ENCODE measurements at regions not wholly inside any gene's neighbourhood (a gene's known extent, or its start where the extent isn't known, plus 50 kb on each side); places are given as distances from the start of the nearest gene placed in this dataset.

- ChIA-PET POLR2A (no interaction called here), CTCF (no interaction called here)
- Mint-ChIP-seq H3K36me3 (ENCODE audit: low read depth) (no peaks in the 10 kb centered on the region), H3K4me1 (no peaks in the 10 kb centered on the region), H3K4me3 (no peak overlapping the region), H3K27ac (no peak overlapping the region), H3K27me3 (peaks cover 2% of the 10 kb centered on the region), H3K9me3 (peaks cover 5% of the 10 kb centered on the region)
- DNase-seq (no peak), ATAC-seq (ENCODE audit: low read depth) (no peak)
- TF ChIP-seq, protein P1, sequence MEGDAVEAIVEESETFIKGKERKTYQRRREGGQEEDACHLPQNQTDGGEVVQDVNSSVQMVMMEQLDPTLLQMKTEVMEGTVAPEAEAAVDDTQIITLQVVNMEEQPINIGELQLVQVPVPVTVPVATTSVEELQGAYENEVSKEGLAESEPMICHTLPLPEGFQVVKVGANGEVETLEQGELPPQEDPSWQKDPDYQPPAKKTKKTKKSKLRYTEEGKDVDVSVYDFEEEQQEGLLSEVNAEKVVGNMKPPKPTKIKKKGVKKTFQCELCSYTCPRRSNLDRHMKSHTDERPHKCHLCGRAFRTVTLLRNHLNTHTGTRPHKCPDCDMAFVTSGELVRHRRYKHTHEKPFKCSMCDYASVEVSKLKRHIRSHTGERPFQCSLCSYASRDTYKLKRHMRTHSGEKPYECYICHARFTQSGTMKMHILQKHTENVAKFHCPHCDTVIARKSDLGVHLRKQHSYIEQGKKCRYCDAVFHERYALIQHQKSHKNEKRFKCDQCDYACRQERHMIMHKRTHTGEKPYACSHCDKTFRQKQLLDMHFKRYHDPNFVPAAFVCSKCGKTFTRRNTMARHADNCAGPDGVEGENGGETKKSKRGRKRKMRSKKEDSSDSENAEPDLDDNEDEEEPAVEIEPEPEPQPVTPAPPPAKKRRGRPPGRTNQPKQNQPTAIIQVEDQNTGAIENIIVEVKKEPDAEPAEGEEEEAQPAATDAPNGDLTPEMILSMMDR (IDR thresholded peaks at IDR 0.05) = no peak
- intact Hi-C loops (cut with micrococcal nuclease) = no loop called here
Measured at GRCh38 chr1:5009376-5010065, 355.1 kb downstream of the AJAP1 start.

- peaks cover 7% of the 10 kb centered on the region for H3K9me3 Mint-ChIP-seq
- ATAC-seq (ENCODE audit: low read depth) (no peak), DNase-seq (no peak)
- no peaks in the 10 kb centered on the region for H3K36me3 Mint-ChIP-seq (ENCODE audit: low read depth)
- ChIA-PET CTCF (no interaction called here), POLR2A (no interaction called here)
- intact Hi-C loops (cut with micrococcal nuclease) = no loop called here
- TF ChIP-seq, protein P1 (IDR thresholded peaks at IDR 0.05) = no peak
- H3K4me1 Mint-ChIP-seq = no peaks in the 10 kb centered on the region
- no peak overlapping the region for H3K27ac Mint-ChIP-seq
- H3K4me3 Mint-ChIP-seq = no peak overlapping the region
- H3K27me3 Mint-ChIP-seq = no peaks in the 10 kb centered on the region
Measured at GRCh38 chr1:5005171-5005570, 350.8 kb downstream of the AJAP1 start.

GRCh38 chr1:5002676-5003075, 348.3 kb downstream of the AJAP1 start:
- peaks cover 7% of the 10 kb centered on the region for H3K9me3 Mint-ChIP-seq
- ChIA-PET POLR2A (no interaction called here), CTCF (no interaction called here)
- DNase-seq (no peak), ATAC-seq (ENCODE audit: low read depth) (no peak)
- H3K36me3 Mint-ChIP-seq (ENCODE audit: low read depth) = no peaks in the 10 kb centered on the region
- TF ChIP-seq, protein P1 (IDR thresholded peaks at IDR 0.05) = no peak
- intact Hi-C loops (cut with micrococcal nuclease) = no loop called here
- no peaks in the 10 kb centered on the region for H3K4me1 Mint-ChIP-seq
- no peak overlapping the region for H3K4me3 Mint-ChIP-seq
- no peak overlapping the region for H3K27ac Mint-ChIP-seq
- no peaks in the 10 kb centered on the region for H3K27me3 Mint-ChIP-seq

DNA sequence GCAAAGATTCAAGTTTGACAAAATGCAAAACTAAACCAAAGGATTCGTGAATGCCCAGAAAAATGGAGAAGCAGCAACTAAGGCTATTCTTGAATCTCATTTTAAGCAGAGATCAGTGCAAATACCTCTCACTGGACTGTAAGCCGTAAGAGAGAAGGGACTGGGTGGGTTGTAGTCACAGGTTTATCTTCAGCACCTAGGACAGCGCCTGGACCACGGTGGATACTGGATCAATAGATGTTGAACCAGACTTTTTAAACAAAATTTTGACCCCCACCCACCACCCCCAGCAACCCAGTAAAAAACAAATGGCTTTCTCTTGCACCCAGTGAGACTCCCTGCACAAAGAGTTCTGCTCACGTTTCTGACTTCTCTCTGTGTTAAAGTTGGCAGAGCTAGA, 347.1 kb downstream of the AJAP1 start:
- Mint-ChIP-seq H3K27me3 (no peaks in the 10 kb centered on the region), H3K4me1 (no peaks in the 10 kb centered on the region), H3K36me3 (ENCODE audit: low read depth) (no peaks in the 10 kb centered on the region), H3K9me3 (peaks cover 7% of the 10 kb centered on the region), H3K4me3 (no peak overlapping the region), H3K27ac (no peak overlapping the region)
- POLR2A ChIA-PET = no interaction called here
- ATAC-seq (ENCODE audit: low read depth) = no peak
- TF ChIP-seq, protein P1 (IDR thresholded peaks at IDR 0.05) = no peak
- no peak for DNase-seq
- CTCF ChIA-PET = no interaction called here
- intact Hi-C loops (cut with micrococcal nuclease) = no loop called here

DNA sequence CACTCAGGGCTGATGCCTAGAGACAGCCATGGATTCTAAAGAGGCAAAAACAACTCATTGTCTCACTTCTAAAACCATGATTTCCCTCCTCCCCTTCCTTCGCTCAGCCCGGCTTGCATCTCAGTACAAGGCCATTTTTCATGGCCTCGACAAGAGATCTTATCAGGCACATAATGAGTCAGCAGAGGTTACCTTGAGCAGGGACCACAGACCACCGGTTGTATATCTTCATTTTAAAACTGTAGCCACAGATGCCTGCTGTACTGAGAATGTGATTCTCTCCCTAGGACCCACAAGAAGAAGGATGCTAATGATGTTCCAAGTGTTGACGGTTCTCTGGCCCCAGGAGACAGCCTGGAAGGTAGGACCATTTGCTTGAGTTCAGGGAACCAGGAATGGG, 331.9 kb downstream of the AJAP1 start:
- POLR2A ChIA-PET = no interaction called here
- no peak for DNase-seq
- Mint-ChIP-seq H3K4me1 (no peaks in the 10 kb centered on the region), H3K9me3 (no peaks in the 10 kb centered on the region), H3K27ac (no peak overlapping the region), H3K27me3 (no peaks in the 10 kb centered on the region), H3K36me3 (ENCODE audit: low read depth) (no peaks in the 10 kb centered on the region), H3K4me3 (no peak overlapping the region)
- TF ChIP-seq, protein P1 (IDR thresholded peaks at IDR 0.05) = no peak
- intact Hi-C loops (cut with micrococcal nuclease) = no loop called here
- CTCF ChIA-PET = no interaction called here
- no peak for ATAC-seq (ENCODE audit: low read depth)

Data from activated B cell treated with CpG ODN at 0.5 μM for 24 hours (primary cell).